ENCODE measurements at regions not wholly inside any gene's neighbourhood (a gene's known extent, or its start where the extent isn't known, plus 50 kb on each side); places are given as distances from the start of the nearest gene placed in this dataset.
"Not testable (repeated sequence)": the region's sequence is repeated elsewhere in the genome, so short reads cannot be mapped to it uniquely, and the experiment has no call there.

GRCh38 chr22:47624252-47625012 is 862.0 kb downstream of the TBC1D22A start:
- DNase-seq: no peak

DNA sequence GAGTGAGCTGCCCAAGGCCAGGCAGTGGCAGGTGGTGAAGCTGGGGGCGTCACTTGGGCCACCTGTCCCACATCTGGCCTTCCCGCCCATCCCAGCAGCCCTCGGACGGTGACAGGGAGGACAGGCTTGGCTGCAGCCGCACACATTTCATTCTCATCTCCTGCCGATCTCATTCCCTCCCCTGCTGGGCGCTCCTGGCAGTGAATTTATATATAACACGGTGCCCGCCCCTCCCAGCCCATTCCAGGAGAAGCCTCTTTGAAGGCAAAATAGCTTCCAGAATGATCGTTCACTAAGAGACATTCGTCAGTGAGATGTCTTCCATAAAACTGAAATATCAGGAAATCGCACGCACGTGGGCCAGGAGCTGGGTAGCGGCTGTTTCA is 861.3 kb downstream of the TBC1D22A start:
- DNase-seq: no peak

DNA sequence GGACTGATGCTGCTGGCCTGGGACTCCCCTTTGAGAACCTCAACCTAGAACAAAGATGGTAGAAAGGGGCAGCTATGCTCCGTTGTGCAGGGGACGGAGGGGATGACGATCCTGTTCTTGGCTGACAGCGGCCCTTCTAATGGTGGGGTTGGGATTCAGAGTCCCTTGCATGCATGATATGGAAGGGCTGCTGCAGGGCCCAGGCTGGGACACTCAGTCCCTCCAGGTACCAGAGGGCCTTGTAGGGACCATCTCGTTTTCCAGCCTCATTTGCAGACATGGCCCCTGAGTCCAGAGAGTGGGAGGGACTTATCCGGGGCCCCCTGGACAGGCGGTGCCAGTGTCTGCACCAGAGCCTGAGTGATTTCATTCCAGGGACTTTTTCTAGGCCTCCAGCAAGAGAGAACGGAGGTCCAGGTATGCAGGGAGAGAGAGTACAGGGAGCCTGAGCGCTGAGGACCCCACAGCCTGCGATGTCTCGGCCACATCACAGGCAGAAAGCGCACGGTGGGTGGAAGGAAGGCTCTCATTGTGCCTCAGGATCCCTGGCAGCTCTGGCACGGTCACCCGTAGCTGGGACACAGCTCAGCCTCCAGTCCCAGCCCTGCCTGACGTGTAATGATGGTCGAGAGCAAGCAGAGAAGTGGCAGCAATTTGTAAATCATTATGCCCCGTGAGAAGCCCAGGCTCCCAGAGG is 860.8 kb downstream of the TBC1D22A start:
- DNase-seq: no peak

DNA sequence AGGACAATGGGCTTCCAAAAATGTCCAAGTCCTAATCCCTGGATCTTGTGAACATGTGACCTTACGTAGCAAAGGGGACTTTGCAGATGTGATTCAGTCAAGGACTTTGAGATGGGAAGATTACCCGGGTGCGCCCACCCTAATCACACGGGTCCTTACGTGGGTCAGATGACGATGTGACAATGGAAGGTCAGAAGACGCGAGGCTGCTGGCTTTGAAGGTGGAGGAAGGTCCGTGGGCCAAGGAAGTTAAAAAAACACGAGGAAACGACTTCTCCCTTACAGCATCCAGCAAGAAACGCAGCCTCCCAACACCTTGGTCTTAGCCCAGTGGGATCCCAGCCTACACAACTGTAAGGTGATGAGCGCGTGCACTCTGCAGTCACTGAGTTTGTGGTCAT is 860.1 kb downstream of the TBC1D22A start:
- no peak for DNase-seq

DNA sequence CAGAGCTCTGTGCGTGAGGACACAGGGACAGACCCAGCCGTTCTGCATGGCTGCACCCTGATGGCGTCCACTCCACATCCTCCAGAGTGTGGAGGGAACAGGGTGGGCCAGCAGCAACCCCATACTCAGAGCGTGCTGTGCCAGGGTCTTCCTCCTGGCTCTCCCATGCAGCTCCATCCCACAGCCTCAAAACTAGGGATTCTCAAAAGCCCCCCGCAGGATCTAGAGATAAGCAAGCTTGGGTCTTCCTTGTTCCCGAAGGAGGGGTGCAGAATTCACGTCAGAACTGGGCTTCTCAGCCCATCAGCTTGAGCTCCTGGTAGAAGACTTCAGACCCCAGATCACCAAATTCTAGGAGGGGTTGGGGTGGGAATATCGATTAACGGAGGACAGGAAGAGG is 858.8 kb downstream of the TBC1D22A start:
- no peak for DNase-seq

DNA sequence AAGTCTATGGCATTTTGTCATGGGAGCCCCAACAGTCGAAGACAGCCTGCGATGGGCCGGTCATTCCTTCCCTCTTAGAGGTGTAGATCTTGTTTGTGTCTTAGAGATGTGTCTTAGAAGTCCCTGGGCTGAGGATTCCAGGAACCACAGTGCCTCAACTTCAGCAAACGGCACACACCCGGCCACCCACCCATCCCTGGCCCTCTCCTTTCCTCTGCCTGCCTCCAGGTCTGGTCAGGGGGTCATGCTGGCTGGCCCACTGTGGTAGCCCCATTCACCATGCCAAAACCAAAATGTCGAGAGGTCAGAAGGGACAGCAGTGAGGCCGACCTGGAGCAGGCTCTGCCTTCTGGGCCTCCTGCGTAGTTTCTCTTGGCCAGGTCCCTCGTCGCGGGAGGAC is 857.9 kb downstream of the TBC1D22A start:
- DNase-seq: no peak

DNA sequence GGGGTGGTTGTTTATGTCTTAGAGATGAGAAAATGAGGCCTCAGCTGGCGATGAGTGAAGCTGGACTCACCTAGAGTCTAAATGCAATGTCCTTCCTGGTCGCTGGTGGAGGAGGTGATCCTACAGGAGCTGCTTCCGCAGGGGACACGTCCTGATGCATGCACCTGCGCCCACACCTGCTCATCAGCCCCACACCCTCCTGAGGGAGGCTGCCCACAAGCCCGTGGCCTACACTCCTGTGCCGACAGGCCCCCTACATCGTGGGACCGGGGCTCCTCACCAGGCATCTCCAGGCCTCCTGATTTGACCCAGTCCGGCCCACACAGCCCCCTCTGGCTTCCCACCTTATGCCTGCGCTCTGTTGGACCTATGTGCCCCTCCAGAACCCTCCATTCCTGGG is 857.2 kb downstream of the TBC1D22A start:
- DNase-seq: no peak

DNA sequence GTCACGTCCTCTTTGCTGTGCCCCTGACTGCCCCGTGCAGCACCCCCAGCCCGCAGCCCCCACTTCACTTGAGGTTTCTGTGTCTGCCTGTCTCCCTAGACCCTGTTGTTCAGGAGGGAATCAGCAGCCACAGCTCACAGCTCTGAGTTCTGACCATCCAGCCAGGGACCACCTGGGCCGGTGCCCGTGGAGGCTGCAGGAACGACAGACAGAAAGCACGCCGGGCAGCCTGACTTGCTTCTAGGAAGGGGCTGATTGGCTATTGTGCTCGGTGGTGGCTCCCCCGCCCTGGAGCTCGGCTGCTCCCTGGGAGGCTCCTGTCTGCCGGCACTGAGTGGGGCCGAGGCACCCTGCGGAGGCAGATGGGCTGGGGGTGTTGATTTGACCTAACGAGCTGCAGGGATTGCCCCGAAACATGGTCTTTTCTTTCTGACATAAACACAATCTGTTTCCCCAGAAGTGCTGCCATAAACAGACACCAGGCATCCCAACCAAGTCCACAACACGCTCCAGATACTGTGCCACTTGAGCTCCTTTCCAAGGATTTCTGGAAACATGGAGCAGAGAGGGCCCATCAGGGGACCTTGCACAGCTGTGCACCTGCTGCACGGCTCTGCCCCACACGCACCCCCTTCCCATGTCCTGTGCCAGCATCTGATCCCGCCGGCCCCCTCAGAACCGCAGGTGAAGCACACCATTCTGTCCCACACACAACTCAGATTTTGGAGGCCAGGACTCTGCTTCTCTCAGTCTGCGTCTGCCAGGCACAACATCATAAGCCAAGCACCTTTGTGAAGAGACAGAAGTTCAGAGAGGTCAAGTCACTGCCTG is 855.9 kb downstream of the TBC1D22A start:
- DNase-seq: no peak

GRCh38 chr22:47617186-47617585 is 854.7 kb downstream of the TBC1D22A start:
- DNase-seq: no peak

DNA sequence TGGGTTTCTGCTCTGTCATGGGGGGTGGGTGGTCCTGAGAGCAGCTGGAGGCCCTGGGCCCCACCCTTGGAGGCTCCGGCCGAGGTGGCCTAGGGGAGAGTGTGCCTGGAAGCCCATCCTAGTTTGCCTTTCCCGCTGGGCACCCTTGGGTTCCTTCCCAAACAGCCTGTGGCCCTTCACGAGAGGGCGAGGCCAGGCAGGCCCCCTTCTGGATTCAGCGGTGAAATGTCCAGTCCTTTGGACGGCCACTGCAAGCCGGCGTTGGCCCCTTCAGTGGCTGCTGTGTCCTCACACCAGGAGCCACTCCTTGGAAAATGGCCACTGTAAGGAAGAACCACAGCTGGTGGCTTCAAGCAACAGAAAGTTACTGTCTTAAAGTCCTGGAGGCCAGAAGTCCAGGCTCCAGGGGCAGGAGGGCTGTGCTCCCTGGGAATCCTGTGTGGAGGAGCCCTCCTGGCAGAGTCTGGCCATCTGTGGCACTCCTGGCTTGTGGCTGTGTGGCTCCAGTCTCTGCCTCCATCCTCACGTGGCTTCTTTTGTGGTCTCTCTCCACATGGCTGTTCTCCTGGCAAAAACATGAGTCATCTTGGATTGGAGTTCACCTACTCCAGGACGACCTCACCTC is 854.1 kb downstream of the TBC1D22A start:
- DNase-seq: no peak

DNA sequence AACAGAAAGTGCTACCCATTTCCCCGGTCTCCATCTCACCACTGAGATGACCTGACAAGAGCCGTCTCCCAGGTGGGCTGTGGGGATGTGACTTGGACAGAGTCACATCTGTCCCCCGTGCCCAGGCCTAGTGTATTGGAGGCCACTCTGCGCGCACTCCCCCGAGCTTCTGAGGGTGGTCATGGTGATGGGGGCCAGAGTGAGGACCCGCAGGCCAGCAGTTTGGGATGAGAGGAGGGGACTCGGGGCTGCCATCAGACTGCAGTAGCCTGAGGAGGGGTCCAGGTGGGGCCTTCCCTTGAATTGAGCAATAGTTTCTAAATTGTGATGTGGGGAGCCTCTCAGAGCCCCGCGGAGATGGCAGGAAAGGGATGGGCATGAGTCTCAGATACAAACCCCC is 852.6 kb downstream of the TBC1D22A start:
- DNase-seq: no peak

GRCh38 chr22:47613606-47614350 is 851.3 kb downstream of the TBC1D22A start:
- DNase-seq: no peak

DNA sequence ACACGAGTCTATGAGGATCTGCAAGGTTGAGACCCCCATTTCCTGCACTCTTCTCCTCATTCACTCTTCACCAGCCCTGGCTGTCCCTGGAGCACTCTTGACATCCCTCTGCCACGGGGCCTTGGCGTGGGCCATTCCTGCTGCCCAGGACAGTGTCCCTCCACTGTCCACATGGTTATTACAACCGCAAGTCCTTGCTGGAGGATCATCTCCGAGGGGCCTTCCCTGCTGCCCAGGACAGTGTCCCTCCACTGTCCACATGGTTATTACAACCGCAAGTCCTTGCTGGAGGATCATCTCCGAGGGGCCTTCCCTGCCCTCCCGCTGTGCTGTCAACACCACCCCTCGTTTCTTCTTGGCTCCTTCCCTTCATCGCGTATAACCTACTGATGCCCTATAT is 850.7 kb downstream of the TBC1D22A start:
- not testable (repeated sequence) for DNase-seq

- no peak for DNase-seq
These were observed 850.0 kb downstream of the TBC1D22A start for GRCh38 chr22:47612311-47612910.

GRCh38 chr22:47610764-47611163 is 848.3 kb downstream of the TBC1D22A start:
- peak; percentile 3 for DNase-seq

- no peak for DNase-seq
These were observed 847.8 kb downstream of the TBC1D22A start for GRCh38 chr22:47610281-47610680.

GRCh38 chr22:47609653-47610052 is 847.2 kb downstream of the TBC1D22A start:
- DNase-seq: no peak

DNA sequence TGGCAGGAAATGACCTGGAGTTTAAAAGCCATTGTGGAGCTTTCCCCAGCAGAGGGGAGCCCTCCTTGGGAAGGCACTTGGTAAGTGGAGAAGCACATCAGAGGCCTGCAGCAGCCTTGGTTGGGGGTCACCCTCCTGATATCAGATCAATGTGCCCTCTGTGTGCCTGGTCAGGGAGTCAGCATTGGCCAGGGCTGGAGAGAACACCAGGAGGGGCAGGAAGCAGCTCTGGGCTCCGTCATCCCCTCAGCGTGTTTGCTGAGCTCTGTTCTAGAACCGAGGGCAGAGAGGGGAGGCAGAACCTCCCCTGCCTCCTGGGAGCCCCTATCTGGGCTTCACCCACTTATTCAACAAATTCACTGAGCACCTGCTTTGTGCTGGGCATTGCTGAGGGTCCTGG is 846.0 kb downstream of the TBC1D22A start:
- no peak for DNase-seq

DNA sequence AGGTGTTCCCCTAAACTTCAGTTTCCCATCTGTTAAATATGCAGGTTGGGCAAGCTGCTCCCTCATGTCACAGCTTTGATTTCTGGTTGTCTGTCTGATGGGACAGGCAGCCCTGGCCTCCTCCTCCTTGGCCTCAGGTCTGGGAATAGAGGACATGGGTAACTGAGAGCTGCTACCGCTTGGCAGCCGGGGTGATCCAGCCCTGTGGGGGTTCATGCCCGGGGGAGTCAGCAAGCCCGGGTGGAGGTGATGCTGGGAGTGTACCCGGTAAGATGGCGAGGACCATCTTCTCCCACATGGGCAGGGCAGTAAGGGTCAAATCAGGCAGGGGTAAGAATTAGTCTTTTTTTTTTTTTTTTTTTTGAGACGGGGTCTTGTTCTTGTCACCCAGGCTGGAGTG is 845.0 kb downstream of the TBC1D22A start:
- no peak for DNase-seq

- DNase-seq: no peak
These were observed 844.0 kb downstream of the TBC1D22A start for GRCh38 chr22:47606426-47606825.

GRCh38 chr22:47605886-47606285 is 843.4 kb downstream of the TBC1D22A start:
- DNase-seq: no peak

DNA sequence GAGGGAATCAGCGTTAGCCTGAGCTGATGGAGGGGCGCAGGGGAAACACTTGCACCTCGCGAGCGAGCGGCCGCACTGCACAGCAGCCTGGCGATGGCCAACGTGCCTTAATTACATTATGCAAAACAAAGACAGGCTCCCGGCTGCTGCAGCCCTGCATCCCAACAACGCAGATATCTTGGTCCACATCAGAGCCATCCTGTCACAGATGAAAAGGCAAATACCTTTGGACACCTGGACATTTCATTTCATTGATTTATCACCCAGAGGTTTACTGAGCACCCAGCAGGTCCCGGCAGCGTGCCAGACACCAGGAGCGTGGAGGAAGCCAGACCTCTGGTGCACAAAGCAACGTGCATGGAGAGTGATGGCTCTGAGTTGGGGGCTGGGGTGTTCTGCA is 843.0 kb downstream of the TBC1D22A start:
- DNase-seq: no peak

Measured in hematopoietic multipotent progenitor cell treated with erythropoietin and hydrocortisone succinate and interleukin-3 and kit ligand, for 4 days (in vitro differentiated cells).